ENCODE measurements at regions not wholly inside any gene's neighbourhood (a gene's known extent, or its start where the extent isn't known, plus 50 kb on each side); places are given as distances from the start of the nearest gene placed in this dataset.

GRCh38 chrX:20746690-20747089, 480.0 kb upstream of the RPS6KA3 start:
- no peak for TF ChIP-seq POLR2A (IDR thresholded peaks at IDR 0.05)
- no peak for TF ChIP-seq CTCF (IDR thresholded peaks at IDR 0.05)
- Histone ChIP-seq H3K27ac (no peak overlapping the region), H3K9me3 (no peaks in the 10 kb centered on the region), H3K4me3 (no peak overlapping the region), H3K4me1 (no peaks in the 10 kb centered on the region), H3K27me3 (no peaks in the 10 kb centered on the region), H3K36me3 (ENCODE audit: low read depth, missing control alignments) (no peaks in the 10 kb centered on the region)
- no peak for DNase-seq
- WGBS, 2 donors, result 92 to 100% methylated on average over 1 of the region's 1 CpG
- intact Hi-C loops (cut with DNase I; ENCODE audit: low total_unique reads), result no loop called here

DNA sequence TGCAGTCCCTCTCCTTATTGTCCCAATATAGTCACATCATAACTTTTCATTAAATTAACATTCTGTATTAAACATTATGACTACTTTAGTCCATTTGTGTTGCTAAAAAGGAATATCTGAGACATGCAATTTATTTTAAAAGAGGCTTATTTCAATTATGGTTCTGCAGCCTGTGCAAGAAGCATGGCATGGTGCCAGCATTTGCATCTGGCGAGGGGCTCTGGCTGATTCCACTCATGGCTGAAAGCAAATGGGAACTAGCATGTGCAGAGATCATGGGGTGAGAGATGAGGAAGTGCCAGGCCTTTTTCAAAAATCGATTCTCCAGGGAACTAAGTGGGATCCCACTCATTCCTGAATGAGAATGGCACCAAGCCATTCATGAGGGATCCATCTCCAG, 476.3 kb upstream of the RPS6KA3 start:
- 37 to 41% methylated on average over 2 of the region's 2 CpGs for WGBS, 2 donors
- H3K27me3 ChIP-seq, result no peaks in the 10 kb centered on the region
- no peaks in the 10 kb centered on the region for H3K4me1 ChIP-seq
- H3K36me3 ChIP-seq (ENCODE audit: low read depth, missing control alignments), result no peaks in the 10 kb centered on the region
- no peaks in the 10 kb centered on the region for H3K9me3 ChIP-seq
- no peak for DNase-seq
- no peak overlapping the region for H3K4me3 ChIP-seq
- TF ChIP-seq POLR2A (IDR thresholded peaks at IDR 0.05) (no peak), CTCF (IDR thresholded peaks at IDR 0.05) (no peak)
- H3K27ac ChIP-seq, result no peak overlapping the region
- intact Hi-C loops (cut with DNase I; ENCODE audit: low total_unique reads), result no loop called here

DNA sequence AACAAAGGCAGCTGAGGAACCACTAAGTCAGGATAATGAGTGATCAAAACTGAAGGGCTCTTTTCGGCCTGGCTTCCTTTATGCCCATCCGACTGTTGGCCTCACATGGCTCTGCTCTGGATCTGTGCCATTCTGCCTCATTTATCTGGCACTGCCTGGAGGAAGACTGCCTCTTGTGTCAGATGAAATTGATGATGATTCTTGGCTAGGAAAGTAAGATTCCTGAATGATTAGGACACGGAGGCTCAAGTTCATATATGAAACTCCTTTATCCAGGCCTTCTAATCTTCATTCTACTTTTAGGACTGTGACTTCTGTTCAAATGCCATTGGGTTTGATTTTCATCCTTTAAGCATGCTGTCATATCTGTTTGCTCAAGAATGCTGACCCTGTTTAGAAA, 475.4 kb upstream of the RPS6KA3 start:
- intact Hi-C loops (cut with DNase I; ENCODE audit: low total_unique reads), result no loop called here
- WGBS, 2 donors, result 68 to 77% methylated on average over 2 to 3 of the region's 3 CpGs
- Histone ChIP-seq H3K4me3 (no peak overlapping the region), H3K27ac (no peak overlapping the region), H3K4me1 (no peaks in the 10 kb centered on the region), H3K9me3 (no peaks in the 10 kb centered on the region), H3K36me3 (ENCODE audit: low read depth, missing control alignments) (no peaks in the 10 kb centered on the region), H3K27me3 (no peaks in the 10 kb centered on the region)
- no peak for DNase-seq
- TF ChIP-seq POLR2A (IDR thresholded peaks at IDR 0.05) (no peak), CTCF (IDR thresholded peaks at IDR 0.05) (no peak)

GRCh38 chrX:20740443-20740842, 473.7 kb upstream of the RPS6KA3 start:
- H3K4me1 ChIP-seq, result no peaks in the 10 kb centered on the region
- H3K4me3 ChIP-seq, result no peak overlapping the region
- intact Hi-C loops (cut with DNase I; ENCODE audit: low total_unique reads), result no loop called here
- H3K27ac ChIP-seq, result no peak overlapping the region
- H3K36me3 ChIP-seq (ENCODE audit: low read depth, missing control alignments), result no peaks in the 10 kb centered on the region
- no peak for TF ChIP-seq POLR2A (IDR thresholded peaks at IDR 0.05)
- TF ChIP-seq CTCF (IDR thresholded peaks at IDR 0.05), result no peak
- 89 to 100% methylated on average over 1 of the region's 1 CpG for WGBS, 2 donors
- DNase-seq, result no peak
- H3K9me3 ChIP-seq, result no peaks in the 10 kb centered on the region
- no peaks in the 10 kb centered on the region for H3K27me3 ChIP-seq

DNA sequence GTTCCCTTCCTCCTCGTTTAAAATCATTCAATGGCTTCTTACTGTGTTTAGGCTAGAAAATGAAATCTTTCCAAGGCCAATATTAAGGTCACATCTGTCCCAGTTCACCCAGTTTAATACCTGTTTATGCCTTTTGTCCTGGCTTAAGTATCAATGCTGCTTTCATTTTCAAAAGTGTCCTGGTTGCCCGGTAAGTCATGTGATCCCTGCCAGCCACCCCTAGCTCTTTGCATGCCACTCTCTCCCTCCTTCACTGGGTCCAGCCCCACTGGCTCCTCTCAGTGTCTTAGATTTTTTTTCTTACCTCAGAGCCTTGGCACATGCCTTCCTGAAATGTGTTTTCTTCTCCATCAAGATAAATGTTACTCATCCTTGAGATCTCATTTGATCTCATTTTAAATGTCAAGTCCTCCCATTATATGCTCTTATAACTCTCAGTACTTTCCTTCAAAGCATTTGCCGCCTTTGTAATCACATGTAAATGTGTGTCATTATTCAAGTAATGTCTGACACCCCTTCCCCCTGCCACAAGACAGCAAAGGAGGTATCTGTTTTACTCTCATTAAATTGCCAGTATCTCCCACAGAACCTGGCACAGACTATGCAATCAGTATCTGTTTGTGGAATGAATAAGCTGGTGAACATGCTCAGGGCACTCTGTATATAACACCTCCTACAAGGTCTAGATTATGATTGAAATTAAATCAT, 472.5 kb upstream of the RPS6KA3 start:
- no peaks in the 10 kb centered on the region for H3K9me3 ChIP-seq
- no peaks in the 10 kb centered on the region for H3K27me3 ChIP-seq
- H3K27ac ChIP-seq, result no peak overlapping the region
- H3K4me3 ChIP-seq, result no peak overlapping the region
- no peaks in the 10 kb centered on the region for H3K36me3 ChIP-seq (ENCODE audit: low read depth, missing control alignments)
- no peak for DNase-seq
- H3K4me1 ChIP-seq, result no peaks in the 10 kb centered on the region
- TF ChIP-seq POLR2A (IDR thresholded peaks at IDR 0.05), result no peak
- TF ChIP-seq CTCF (IDR thresholded peaks at IDR 0.05), result no peak
- 69 to 95% methylated on average over 3 of the region's 3 CpGs for WGBS, 2 donors
- intact Hi-C loops (cut with DNase I; ENCODE audit: low total_unique reads), result no loop called here
